ENCODE measurements at regions not wholly inside any gene's neighbourhood (a gene's known extent, or its start where the extent isn't known, plus 50 kb on each side); places are given as distances from the start of the nearest gene placed in this dataset.

DNA sequence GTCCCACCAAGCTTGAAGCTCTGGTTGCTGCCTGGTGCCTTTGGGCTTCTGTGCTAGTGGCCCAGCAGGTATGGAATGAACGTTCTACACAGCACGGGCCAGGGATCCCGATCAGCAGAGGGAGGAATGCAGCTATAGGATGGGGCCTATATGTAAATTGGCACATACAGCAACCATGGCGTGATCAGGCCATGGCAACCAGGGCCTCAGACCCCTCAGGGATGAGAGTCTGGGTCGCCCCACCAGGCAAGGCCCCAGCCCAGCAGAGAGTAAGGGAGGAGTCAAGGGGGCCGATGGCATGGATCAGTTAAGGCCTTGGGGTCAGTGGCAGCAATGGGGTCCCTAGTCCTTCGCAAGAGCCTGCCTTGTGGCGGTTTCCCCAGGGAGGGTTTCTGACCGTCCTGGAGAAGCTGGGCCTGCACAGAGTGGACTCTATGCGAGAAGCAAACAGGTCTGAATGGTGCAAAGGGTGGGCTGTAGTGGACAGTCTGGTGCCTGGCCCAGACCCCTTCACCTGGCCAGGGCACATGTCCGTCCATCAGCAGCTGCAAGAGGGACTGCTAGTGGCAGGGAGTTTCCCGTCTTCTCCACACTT, 98.2 kb upstream of the SLC22A11 start:
- no peaks in the 10 kb centered on the region for H3K9me3 ChIP-seq
- no peaks in the 10 kb centered on the region for H3K36me3 ChIP-seq
- H3K27ac ChIP-seq = no peak overlapping the region
- H3K4me1 ChIP-seq = no peaks in the 10 kb centered on the region
- no peak for DNase-seq
- no peak overlapping the region for H3K4me3 ChIP-seq
- TF ChIP-seq, protein P1, sequence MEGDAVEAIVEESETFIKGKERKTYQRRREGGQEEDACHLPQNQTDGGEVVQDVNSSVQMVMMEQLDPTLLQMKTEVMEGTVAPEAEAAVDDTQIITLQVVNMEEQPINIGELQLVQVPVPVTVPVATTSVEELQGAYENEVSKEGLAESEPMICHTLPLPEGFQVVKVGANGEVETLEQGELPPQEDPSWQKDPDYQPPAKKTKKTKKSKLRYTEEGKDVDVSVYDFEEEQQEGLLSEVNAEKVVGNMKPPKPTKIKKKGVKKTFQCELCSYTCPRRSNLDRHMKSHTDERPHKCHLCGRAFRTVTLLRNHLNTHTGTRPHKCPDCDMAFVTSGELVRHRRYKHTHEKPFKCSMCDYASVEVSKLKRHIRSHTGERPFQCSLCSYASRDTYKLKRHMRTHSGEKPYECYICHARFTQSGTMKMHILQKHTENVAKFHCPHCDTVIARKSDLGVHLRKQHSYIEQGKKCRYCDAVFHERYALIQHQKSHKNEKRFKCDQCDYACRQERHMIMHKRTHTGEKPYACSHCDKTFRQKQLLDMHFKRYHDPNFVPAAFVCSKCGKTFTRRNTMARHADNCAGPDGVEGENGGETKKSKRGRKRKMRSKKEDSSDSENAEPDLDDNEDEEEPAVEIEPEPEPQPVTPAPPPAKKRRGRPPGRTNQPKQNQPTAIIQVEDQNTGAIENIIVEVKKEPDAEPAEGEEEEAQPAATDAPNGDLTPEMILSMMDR (IDR thresholded peaks at IDR 0.05) = no peak
- no peak for TF ChIP-seq POLR2A (IDR thresholded peaks at IDR 0.05)
- intact Hi-C loops (cut with DNase I) = no loop called here
- peaks cover 0 to 17% (median 0%) of the 10 kb centered on the region in 4 donors for H3K27me3 ChIP-seq
- WGBS, 2 donors = 60 to 80% methylated on average over 3 of the region's 12 CpGs

DNA sequence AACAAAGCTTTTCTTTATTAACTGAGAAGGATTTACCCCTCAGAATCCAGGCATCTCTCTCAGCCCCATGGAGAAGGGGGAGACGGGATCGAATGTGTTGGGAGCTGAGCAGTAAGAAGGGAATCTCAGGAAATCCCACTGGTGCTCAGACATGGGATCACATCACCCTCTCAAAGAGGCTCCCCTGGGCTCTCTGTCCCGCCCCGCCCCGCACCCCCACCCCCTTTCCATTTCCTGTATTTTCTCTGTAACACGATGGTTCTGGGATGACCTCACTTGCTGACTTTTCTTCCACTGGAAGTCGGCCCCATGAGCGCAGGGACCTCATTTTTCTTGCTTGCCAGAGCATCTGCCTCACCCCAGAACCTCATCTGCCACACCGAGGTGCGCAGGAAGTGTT, 96.7 kb upstream of the SLC22A11 start:
- 30 to 35% methylated on average over 10 of the region's 10 CpGs for WGBS, 2 donors
- no peaks in the 10 kb centered on the region for H3K36me3 ChIP-seq
- TF ChIP-seq, protein P1 (IDR thresholded peaks at IDR 0.05) = no peak
- TF ChIP-seq POLR2A (IDR thresholded peaks at IDR 0.05) = no peak
- H3K4me3 ChIP-seq = no peak overlapping the region
- DNase-seq = no peak
- H3K9me3 ChIP-seq = no peaks in the 10 kb centered on the region
- intact Hi-C loops (cut with DNase I) = no loop called here
- H3K4me1 ChIP-seq = no peaks in the 10 kb centered on the region
- no peak overlapping the region for H3K27ac ChIP-seq
- peaks cover 0 to 17% (median 0%) of the 10 kb centered on the region in 4 donors for H3K27me3 ChIP-seq

DNA sequence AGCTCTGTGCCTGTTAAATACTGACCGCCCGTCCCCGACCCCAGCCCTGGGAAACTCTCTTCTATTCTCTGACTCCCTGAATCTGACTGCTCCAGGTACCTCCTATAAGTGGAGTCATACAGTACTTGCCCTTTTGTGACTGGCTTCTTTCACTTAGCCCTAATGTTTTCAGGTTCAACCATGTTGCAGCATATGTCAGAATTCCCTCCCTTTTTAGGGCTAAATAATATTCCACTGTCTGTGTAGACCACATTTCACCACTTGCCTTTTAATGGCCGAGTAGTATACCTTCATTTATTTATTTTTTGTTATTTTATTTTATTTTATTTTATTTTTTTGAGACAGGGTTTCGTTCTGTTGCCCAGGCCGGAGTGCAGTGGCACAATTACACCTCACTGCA, 96.1 kb upstream of the SLC22A11 start:
- TF ChIP-seq, protein P1 (IDR thresholded peaks at IDR 0.05) = no peak
- TF ChIP-seq POLR2A (IDR thresholded peaks at IDR 0.05) = no peak
- no peak for DNase-seq
- no peaks in the 10 kb centered on the region for H3K9me3 ChIP-seq
- H3K36me3 ChIP-seq = no peaks in the 10 kb centered on the region
- 83 to 87% methylated on average over 6 of the region's 6 CpGs for WGBS, 2 donors
- peaks cover 0 to 20% (median 0%) of the 10 kb centered on the region in 4 donors for H3K27me3 ChIP-seq
- H3K4me1 ChIP-seq = no peaks in the 10 kb centered on the region
- intact Hi-C loops (cut with DNase I) = no loop called here
- H3K27ac ChIP-seq = no peak overlapping the region
- no peak overlapping the region for H3K4me3 ChIP-seq

DNA sequence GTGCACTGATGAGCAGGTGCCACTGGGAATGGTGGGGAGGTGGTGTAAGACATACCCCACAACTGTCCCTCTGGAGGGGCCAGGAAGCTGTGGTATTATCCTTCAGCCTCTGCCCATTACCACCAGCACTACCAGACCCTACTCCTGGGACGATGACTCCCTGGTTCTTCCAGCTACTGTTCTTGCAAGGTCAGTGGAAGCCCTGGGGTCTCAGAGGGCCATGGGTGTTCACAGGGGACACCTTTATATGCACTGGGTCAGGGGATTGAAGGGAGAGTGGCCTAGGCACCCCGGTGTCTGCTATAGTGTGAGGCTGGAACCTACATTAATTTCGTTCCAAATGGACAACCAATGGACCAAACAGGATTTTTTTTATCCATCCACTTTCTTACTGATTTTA, 94.7 kb upstream of the SLC22A11 start:
- no peak overlapping the region for H3K4me3 ChIP-seq
- no peaks in the 10 kb centered on the region for H3K4me1 ChIP-seq
- DNase-seq = no peak
- TF ChIP-seq, protein P1 (IDR thresholded peaks at IDR 0.05) = no peak
- TF ChIP-seq POLR2A (IDR thresholded peaks at IDR 0.05) = no peak
- no peaks in the 10 kb centered on the region for H3K36me3 ChIP-seq
- intact Hi-C loops (cut with DNase I) = no loop called here
- no peaks in the 10 kb centered on the region for H3K9me3 ChIP-seq
- peaks cover 0 to 16% (median 0%) of the 10 kb centered on the region in 4 donors for H3K27me3 ChIP-seq
- 62 to 74% methylated on average over 2 to 3 of the region's 3 CpGs for WGBS, 2 donors
- H3K27ac ChIP-seq = no peak overlapping the region

DNA sequence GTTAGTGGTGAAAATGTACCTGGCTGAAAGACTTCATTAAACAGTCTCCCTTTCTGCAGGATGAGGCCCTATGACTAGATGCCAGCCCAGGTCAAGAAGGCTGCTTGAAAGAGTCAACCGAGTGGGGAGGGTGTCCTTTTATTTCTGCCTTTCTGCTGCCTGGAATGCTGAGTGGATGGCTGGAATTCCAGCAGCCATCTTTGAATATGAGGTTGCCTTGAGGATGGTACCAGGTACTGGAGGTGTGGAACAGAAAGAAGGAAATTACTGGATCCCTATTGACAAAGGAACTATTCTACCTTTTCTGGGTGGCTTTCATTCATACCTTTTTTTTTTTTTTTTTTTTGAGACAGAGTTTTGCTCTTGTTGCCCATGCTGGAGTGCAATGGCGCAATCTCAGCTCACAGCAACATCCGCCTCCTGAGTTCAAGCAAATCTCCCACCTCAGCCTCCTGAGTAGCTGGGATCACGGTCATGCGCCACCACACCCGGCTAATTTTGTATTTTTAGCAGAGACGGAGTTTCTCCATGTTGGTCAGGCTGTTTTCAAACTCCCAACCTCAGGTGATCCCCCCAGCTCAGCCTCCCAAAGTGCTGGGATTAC, 89.5 kb upstream of the SLC22A11 start:
- intact Hi-C loops (cut with DNase I) = no loop called here
- WGBS, 2 donors = 90 to 91% methylated on average over 7 of the region's 7 CpGs
- TF ChIP-seq, protein P1 (IDR thresholded peaks at IDR 0.05) = no peak
- TF ChIP-seq POLR2A (IDR thresholded peaks at IDR 0.05) = no peak

More for the DNA sequence above, 89.5 kb upstream of the SLC22A11 start:
- Histone ChIP-seq H3K4me3 (no peak overlapping the region), H3K27me3 (peaks cover 0 to 38% (median 0%) of the 10 kb centered on the region in 4 donors), H3K9me3 (no peaks in the 10 kb centered on the region), H3K36me3 (no peaks in the 10 kb centered on the region), H3K27ac (no peak overlapping the region), H3K4me1 (no peaks in the 10 kb centered on the region)
- DNase-seq = no peak

Data from esophagus squamous epithelium (tissue), 5 donors.